ENCODE measurements at regions not wholly inside any gene's neighbourhood (a gene's known extent, or its start where the extent isn't known, plus 50 kb on each side); places are given as distances from the start of the nearest gene placed in this dataset.

- CTCF ChIA-PET: no interaction called here
- no peaks in the 10 kb centered on the region for H3K36me3 ChIP-seq (ENCODE audit: insufficient read depth, low read length)
- no peaks in the 10 kb centered on the region for H3K27me3 ChIP-seq (ENCODE audit: insufficient read depth, low read length, poor library complexity, severe bottlenecking)
Observed at GRCh38 chr4:128468123-128468989, 180.7 kb upstream of the PGRMC2 start.

GRCh38 chr4:128465523-128465922 lies 177.9 kb upstream of the PGRMC2 start:
- Mint-ChIP-seq H3K9me3 (no peaks in the 10 kb centered on the region), H3K4me1 (no peaks in the 10 kb centered on the region), H3K36me3 (no peaks in the 10 kb centered on the region), H3K27me3 (no peaks in the 10 kb centered on the region), H3K4me3 (no peak overlapping the region), H3K27ac (no peak overlapping the region)
- ChIA-PET POLR2A (no interaction called here), CTCF (no interaction called here)
- no peaks in the 10 kb centered on the region for H3K27me3 ChIP-seq (ENCODE audit: insufficient read depth, low read length, poor library complexity, severe bottlenecking)
- no peak overlapping the region for H3K27ac ChIP-seq (ENCODE audit: low read depth, low read length)
- no peak for DNase-seq
- H3K4me3 ChIP-seq (ENCODE audit: low read length): no peak overlapping the region
- no peaks in the 10 kb centered on the region for H3K4me1 ChIP-seq (ENCODE audit: insufficient read depth, low read length)
- H3K9me3 ChIP-seq (ENCODE audit: low read length): no peaks in the 10 kb centered on the region
- no peaks in the 10 kb centered on the region for H3K36me3 ChIP-seq (ENCODE audit: insufficient read depth, low read length)

More at GRCh38 chr4:128468123-128468989, 180.7 kb upstream of the PGRMC2 start:
- peaks cover 0 to 1% (median 0%) of the 10 kb centered on the region in 3 donors for H3K36me3 Mint-ChIP-seq
- H3K9me3 ChIP-seq (ENCODE audit: low read length): no peaks in the 10 kb centered on the region
- POLR2A ChIA-PET: no interaction called here
- no peak overlapping the region for H3K4me3 Mint-ChIP-seq
- H3K27me3 Mint-ChIP-seq: no peaks in the 10 kb centered on the region
- H3K27ac ChIP-seq (ENCODE audit: low read depth, low read length): no peak overlapping the region
- H3K27ac Mint-ChIP-seq: no peak overlapping the region
- no peaks in the 10 kb centered on the region for H3K4me1 ChIP-seq (ENCODE audit: insufficient read depth, low read length)
- no peak overlapping the region for H3K4me3 ChIP-seq (ENCODE audit: low read length)
- no peaks in the 10 kb centered on the region for H3K4me1 Mint-ChIP-seq
- H3K9me3 Mint-ChIP-seq: no peaks in the 10 kb centered on the region
- DNase-seq: no peak

DNA sequence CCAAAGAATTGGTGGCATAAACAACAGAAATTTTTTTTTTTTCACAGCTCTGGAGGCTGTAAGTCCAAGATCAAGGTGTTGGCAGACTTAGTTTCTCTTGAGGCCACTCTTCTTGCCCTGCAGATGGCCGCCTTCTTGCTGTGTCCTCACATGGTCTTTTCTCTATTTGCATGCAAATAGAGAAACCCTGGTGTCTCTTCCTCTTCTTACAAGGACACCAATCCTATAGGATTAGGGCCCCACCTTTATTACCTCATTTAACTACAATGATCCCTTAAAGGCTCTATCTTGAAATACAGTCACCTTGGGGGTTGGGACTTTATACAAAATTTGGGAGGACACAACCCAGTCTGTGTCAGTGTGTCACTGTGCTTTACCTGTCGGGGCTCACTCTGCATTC lies 175.4 kb upstream of the PGRMC2 start:
- Histone ChIP-seq H3K36me3 (ENCODE audit: insufficient read depth, low read length) (no peaks in the 10 kb centered on the region), H3K4me1 (ENCODE audit: insufficient read depth, low read length) (no peaks in the 10 kb centered on the region), H3K9me3 (ENCODE audit: low read length) (no peaks in the 10 kb centered on the region), H3K27ac (ENCODE audit: low read depth, low read length) (no peak overlapping the region), H3K4me3 (ENCODE audit: low read length) (no peak overlapping the region), H3K27me3 (ENCODE audit: insufficient read depth, low read length, poor library complexity, severe bottlenecking) (no peaks in the 10 kb centered on the region)
- no peak for DNase-seq
- ChIA-PET CTCF (interaction anchor here (0.7 kb wide), 1 partner anchor 9 kb away, joined by 3 read pairs; no protein-coding TSS in a partner anchor), POLR2A (no interaction called here)
- Mint-ChIP-seq H3K36me3 (no peaks in the 10 kb centered on the region), H3K9me3 (no peaks in the 10 kb centered on the region), H3K27ac (no peak overlapping the region), H3K4me3 (no peak overlapping the region), H3K27me3 (no peaks in the 10 kb centered on the region), H3K4me1 (no peaks in the 10 kb centered on the region)

GRCh38 chr4:128462103-128462783 lies 174.6 kb upstream of the PGRMC2 start:
- Mint-ChIP-seq H3K4me1 (no peaks in the 10 kb centered on the region), H3K4me3 (no peak overlapping the region), H3K27me3 (no peaks in the 10 kb centered on the region), H3K36me3 (no peaks in the 10 kb centered on the region), H3K9me3 (no peaks in the 10 kb centered on the region), H3K27ac (no peak overlapping the region)
- H3K4me3 ChIP-seq (ENCODE audit: low read length): no peak overlapping the region
- no peaks in the 10 kb centered on the region for H3K27me3 ChIP-seq (ENCODE audit: insufficient read depth, low read length, poor library complexity, severe bottlenecking)
- ChIA-PET CTCF (interaction anchor here (1.3 kb wide), 1 partner anchor 9 kb away, joined by 4 read pairs; no protein-coding TSS in a partner anchor), POLR2A (no interaction called here)
- H3K4me1 ChIP-seq (ENCODE audit: insufficient read depth, low read length): no peaks in the 10 kb centered on the region
- DNase-seq: no peak
- no peaks in the 10 kb centered on the region for H3K9me3 ChIP-seq (ENCODE audit: low read length)
- H3K27ac ChIP-seq (ENCODE audit: low read depth, low read length): no peak overlapping the region
- no peaks in the 10 kb centered on the region for H3K36me3 ChIP-seq (ENCODE audit: insufficient read depth, low read length)

- no peak for DNase-seq
- Histone ChIP-seq H3K9me3 (ENCODE audit: low read length) (no peaks in the 10 kb centered on the region), H3K27ac (ENCODE audit: low read depth, low read length) (peak overlapping the region; percentile 35), H3K27me3 (ENCODE audit: insufficient read depth, low read length, poor library complexity, severe bottlenecking) (no peaks in the 10 kb centered on the region), H3K36me3 (ENCODE audit: insufficient read depth, low read length) (no peaks in the 10 kb centered on the region), H3K4me1 (ENCODE audit: insufficient read depth, low read length) (no peaks in the 10 kb centered on the region), H3K4me3 (ENCODE audit: low read length) (no peak overlapping the region)
- Mint-ChIP-seq H3K36me3 (no peaks in the 10 kb centered on the region), H3K9me3 (no peaks in the 10 kb centered on the region), H3K27me3 (no peaks in the 10 kb centered on the region), H3K4me1 (no peaks in the 10 kb centered on the region), H3K4me3 (no peak overlapping the region), H3K27ac (no peak overlapping the region)
- ChIA-PET CTCF (interaction anchor here (1.3 kb wide), 1 partner anchor 8 kb away, joined by 4 read pairs; no protein-coding TSS in a partner anchor), POLR2A (no interaction called here)
Observed at GRCh38 chr4:128461291-128462102, 173.9 kb upstream of the PGRMC2 start.

- no peaks in the 10 kb centered on the region for H3K9me3 Mint-ChIP-seq
- no peak overlapping the region for H3K27ac ChIP-seq (ENCODE audit: low read depth, low read length)
- H3K27me3 ChIP-seq (ENCODE audit: insufficient read depth, low read length, poor library complexity, severe bottlenecking): no peaks in the 10 kb centered on the region
- DNase-seq: no peak
- H3K36me3 Mint-ChIP-seq: no peaks in the 10 kb centered on the region
- no peak overlapping the region for H3K4me3 Mint-ChIP-seq
- H3K36me3 ChIP-seq (ENCODE audit: insufficient read depth, low read length): no peaks in the 10 kb centered on the region
- no peak overlapping the region for H3K4me3 ChIP-seq (ENCODE audit: low read length)
- no peaks in the 10 kb centered on the region for H3K27me3 Mint-ChIP-seq
- no peak overlapping the region for H3K27ac Mint-ChIP-seq
- peaks cover 0 to 1% (median under 1%) of the 10 kb centered on the region in 3 donors for H3K4me1 Mint-ChIP-seq
- H3K9me3 ChIP-seq (ENCODE audit: low read length): no peaks in the 10 kb centered on the region
- H3K4me1 ChIP-seq (ENCODE audit: insufficient read depth, low read length): peaks cover under 1% of the 10 kb centered on the region
- ChIA-PET POLR2A (no interaction called here), CTCF (no interaction called here)
Observed at GRCh38 chr4:128459547-128459946, 171.9 kb upstream of the PGRMC2 start.

- peaks cover 4 to 5% of the 10 kb centered on the region in 2 donors for H3K27me3 Mint-ChIP-seq
- POLR2A ChIA-PET: no interaction called here
- no peak overlapping the region for H3K27ac ChIP-seq (ENCODE audit: low read depth, low read length)
- DNase-seq: no peak
- CTCF ChIA-PET: no interaction called here
- peaks cover 0 to 6% (median 5%) of the 10 kb centered on the region in 3 donors for H3K4me1 Mint-ChIP-seq
- H3K4me3 Mint-ChIP-seq: no peak overlapping the region
- no peaks in the 10 kb centered on the region for H3K36me3 Mint-ChIP-seq
- H3K36me3 ChIP-seq (ENCODE audit: insufficient read depth, low read length): no peaks in the 10 kb centered on the region
- H3K9me3 Mint-ChIP-seq: no peaks in the 10 kb centered on the region
- no peaks in the 10 kb centered on the region for H3K27me3 ChIP-seq (ENCODE audit: insufficient read depth, low read length, poor library complexity, severe bottlenecking)
- peaks cover 5% of the 10 kb centered on the region for H3K4me1 ChIP-seq (ENCODE audit: insufficient read depth, low read length)
- no peaks in the 10 kb centered on the region for H3K9me3 ChIP-seq (ENCODE audit: low read length)
- H3K4me3 ChIP-seq (ENCODE audit: low read length): no peak overlapping the region
- H3K27ac Mint-ChIP-seq: no peak overlapping the region
Observed at GRCh38 chr4:128458816-128459215, 171.2 kb upstream of the PGRMC2 start.

DNA sequence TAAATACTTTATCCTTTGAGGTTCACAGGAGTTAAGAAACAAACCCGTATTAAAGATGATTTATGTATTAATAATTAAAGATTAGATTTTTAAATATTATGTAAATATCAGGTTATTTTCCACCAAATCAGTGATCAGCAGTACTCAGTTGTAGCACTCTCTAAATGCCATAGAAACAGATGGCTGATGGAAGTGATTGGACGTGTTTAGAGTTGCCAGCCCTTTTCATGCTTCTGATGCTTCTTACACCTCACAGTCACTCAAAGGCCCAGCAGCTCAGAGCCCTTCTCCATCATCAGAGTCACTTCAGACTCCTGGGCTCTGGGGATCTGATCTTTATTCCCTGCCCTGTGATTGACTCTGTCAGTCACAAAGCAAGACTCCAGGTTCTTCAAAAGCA lies 170.1 kb upstream of the PGRMC2 start:
- ChIA-PET POLR2A (no interaction called here), CTCF (interaction anchor here (1.1 kb wide), 1 partner anchor 406 kb away, joined by 3 read pairs; no protein-coding TSS in a partner anchor)
- H3K27ac ChIP-seq (ENCODE audit: low read depth, low read length): no peak overlapping the region

More for the DNA sequence above, 170.1 kb upstream of the PGRMC2 start:
- Mint-ChIP-seq H3K36me3 (no peaks in the 10 kb centered on the region), H3K4me3 (no peak overlapping the region), H3K27ac (no peak overlapping the region), H3K4me1 (peaks cover 2 to 6% (median 5%) of the 10 kb centered on the region in 3 donors), H3K9me3 (no peaks in the 10 kb centered on the region), H3K27me3 (peaks cover 4 to 5% of the 10 kb centered on the region in 2 donors)
- Histone ChIP-seq H3K4me3 (ENCODE audit: low read length) (no peak overlapping the region), H3K36me3 (ENCODE audit: insufficient read depth, low read length) (no peaks in the 10 kb centered on the region), H3K9me3 (ENCODE audit: low read length) (no peaks in the 10 kb centered on the region), H3K27me3 (ENCODE audit: insufficient read depth, low read length, poor library complexity, severe bottlenecking) (no peaks in the 10 kb centered on the region), H3K4me1 (ENCODE audit: insufficient read depth, low read length) (peaks cover 5% of the 10 kb centered on the region)
- DNase-seq: no peak
